ENCODE measurements at regions not wholly inside any gene's neighbourhood (a gene's known extent, or its start where the extent isn't known, plus 50 kb on each side); places are given as distances from the start of the nearest gene placed in this dataset.

- no peak for TF ChIP-seq RFX5 (IDR thresholded peaks at IDR 0.05; ENCODE audit: borderline replicate concordance, low read depth, low read length)
Measured at GRCh38 chr9:27625751-27626150, 52.5 kb upstream of the C9orf72 start (continued).
